ENCODE measurements at regions not wholly inside any gene's neighbourhood (a gene's known extent, or its start where the extent isn't known, plus 50 kb on each side); places are given as distances from the start of the nearest gene placed in this dataset.

- no peak for DNase-seq (ENCODE audit: low read depth, low spot score)
- H3K4me3 ChIP-seq (ENCODE audit: low read depth, low read length): no peak overlapping the region
- ChIA-PET POLR2A (no interaction called here), CTCF (no interaction called here)
- TF ChIP-seq, protein P1, sequence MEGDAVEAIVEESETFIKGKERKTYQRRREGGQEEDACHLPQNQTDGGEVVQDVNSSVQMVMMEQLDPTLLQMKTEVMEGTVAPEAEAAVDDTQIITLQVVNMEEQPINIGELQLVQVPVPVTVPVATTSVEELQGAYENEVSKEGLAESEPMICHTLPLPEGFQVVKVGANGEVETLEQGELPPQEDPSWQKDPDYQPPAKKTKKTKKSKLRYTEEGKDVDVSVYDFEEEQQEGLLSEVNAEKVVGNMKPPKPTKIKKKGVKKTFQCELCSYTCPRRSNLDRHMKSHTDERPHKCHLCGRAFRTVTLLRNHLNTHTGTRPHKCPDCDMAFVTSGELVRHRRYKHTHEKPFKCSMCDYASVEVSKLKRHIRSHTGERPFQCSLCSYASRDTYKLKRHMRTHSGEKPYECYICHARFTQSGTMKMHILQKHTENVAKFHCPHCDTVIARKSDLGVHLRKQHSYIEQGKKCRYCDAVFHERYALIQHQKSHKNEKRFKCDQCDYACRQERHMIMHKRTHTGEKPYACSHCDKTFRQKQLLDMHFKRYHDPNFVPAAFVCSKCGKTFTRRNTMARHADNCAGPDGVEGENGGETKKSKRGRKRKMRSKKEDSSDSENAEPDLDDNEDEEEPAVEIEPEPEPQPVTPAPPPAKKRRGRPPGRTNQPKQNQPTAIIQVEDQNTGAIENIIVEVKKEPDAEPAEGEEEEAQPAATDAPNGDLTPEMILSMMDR (IDR thresholded peaks at IDR 0.05; ENCODE audit: insufficient read depth, low read length, missing control alignments): no peak
Observed at GRCh38 chr7:81611040-81611439, 158.8 kb downstream of the HGF start.

GRCh38 chr7:81608748-81609382 is 161.0 kb downstream of the HGF start:
- DNase-seq (ENCODE audit: low read depth, low spot score): no peak
- POLR2A ChIA-PET: no interaction called here
- CTCF ChIA-PET: no interaction called here
- H3K4me3 ChIP-seq (ENCODE audit: low read depth, low read length): no peak overlapping the region
- TF ChIP-seq, protein P1 (IDR thresholded peaks at IDR 0.05; ENCODE audit: insufficient read depth, low read length, missing control alignments): no peak

GRCh38 chr7:81607987-81608386 is 161.9 kb downstream of the HGF start:
- TF ChIP-seq, protein P1 (IDR thresholded peaks at IDR 0.05; ENCODE audit: insufficient read depth, low read length, missing control alignments): no peak
- CTCF ChIA-PET: no interaction called here
- POLR2A ChIA-PET: no interaction called here
- no peak for DNase-seq (ENCODE audit: low read depth, low spot score)
- H3K4me3 ChIP-seq (ENCODE audit: low read depth, low read length): no peak overlapping the region

- DNase-seq (ENCODE audit: low read depth, low spot score): no peak
- CTCF ChIA-PET: interaction anchor here (0.6 kb wide), 1 partner anchor 14 kb away, joined by 3 read pairs; no protein-coding TSS in a partner anchor
- POLR2A ChIA-PET: no interaction called here
- no peak overlapping the region for H3K4me3 ChIP-seq (ENCODE audit: low read depth, low read length)
- TF ChIP-seq, protein P1 (IDR thresholded peaks at IDR 0.05; ENCODE audit: insufficient read depth, low read length, missing control alignments): no peak
Observed at GRCh38 chr7:81606078-81606863, 163.6 kb downstream of the HGF start.

- ChIA-PET POLR2A (no interaction called here), CTCF (interaction anchor here (0.6 kb wide), 1 partner anchor 13 kb away, joined by 3 read pairs; no protein-coding TSS in a partner anchor)
- TF ChIP-seq, protein P1 (IDR thresholded peaks at IDR 0.05; ENCODE audit: insufficient read depth, low read length, missing control alignments): no peak
- no peak overlapping the region for H3K4me3 ChIP-seq (ENCODE audit: low read depth, low read length)
- no peak for DNase-seq (ENCODE audit: low read depth, low spot score)
Observed at GRCh38 chr7:81605493-81605892, 164.4 kb downstream of the HGF start.

- TF ChIP-seq, protein P1 (IDR thresholded peaks at IDR 0.05; ENCODE audit: insufficient read depth, low read length, missing control alignments): no peak
- POLR2A ChIA-PET: no interaction called here
- CTCF ChIA-PET: no interaction called here
- DNase-seq (ENCODE audit: low read depth, low spot score): no peak
- no peak overlapping the region for H3K4me3 ChIP-seq (ENCODE audit: low read depth, low read length)
Observed at GRCh38 chr7:81604808-81605174, 165.1 kb downstream of the HGF start.

Measured in AG04449 (cell line).